Left lobe of liver (tissue), 2 donors: ENCODE measurements at regions not wholly inside any gene's neighbourhood (a gene's known extent, or its start where the extent isn't known, plus 50 kb on each side); places are given as distances from the start of the nearest gene placed in this dataset.
"Not testable (repeated sequence)": the region's sequence is repeated elsewhere in the genome, so short reads cannot be mapped to it uniquely, and the experiment has no call there.

Experiments used
- ATAC-seq: fragments of 200-7000 bp; cut with Tn5 transposase; one replicate; pipeline ENCODE4 v1.9.1; 2020; ENCODE audit warnings: mild to moderate bottlenecking, moderate library complexity
- DNase-seq: peaks from one replicate; pipeline ENCODE4 v3.0.0-alpha.2; 2020; ENCODE audit warnings: low spot score
- donor health status: DM: no; HTN: no; CAD: no; lungs with moderate emphysema.
- donor health status: DM: no; HTN: yes; CAD: no.

DNA sequence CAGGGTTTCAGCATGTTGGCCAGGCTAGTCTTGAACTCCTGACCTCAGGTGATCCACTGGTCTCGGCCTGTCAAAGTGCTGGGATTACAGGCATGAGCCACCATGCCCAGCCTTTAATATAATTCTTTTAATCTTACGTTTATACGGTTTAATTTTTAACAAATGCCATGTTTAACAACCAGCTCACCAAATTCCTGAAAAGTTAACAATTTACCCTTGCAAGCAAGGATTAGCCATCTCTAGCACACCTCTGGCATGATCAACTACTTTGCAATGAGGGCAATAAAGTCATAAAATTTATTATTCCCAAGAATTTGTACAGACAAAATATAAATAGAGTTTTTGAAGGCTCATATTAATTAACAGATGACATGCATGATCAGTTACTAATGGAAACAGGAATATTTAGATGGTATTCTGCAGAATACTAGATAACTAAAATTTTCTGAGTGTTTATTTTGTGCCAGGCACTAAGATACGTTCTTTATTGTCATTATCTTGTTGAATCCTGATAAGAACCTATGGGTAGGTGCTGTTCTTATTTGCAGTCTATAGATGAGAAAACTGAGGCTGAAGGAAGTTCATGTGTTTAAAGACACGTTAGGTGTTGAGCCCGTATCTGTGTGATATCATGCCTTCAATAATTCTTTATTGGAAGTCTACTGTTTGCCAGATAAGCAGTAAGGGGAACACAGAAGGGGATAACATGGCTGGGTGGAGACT is 190.1 kb downstream of the CDCA7 start:
- peak; percentile 86 for ATAC-seq
- peak; percentile 48 for DNase-seq

DNA sequence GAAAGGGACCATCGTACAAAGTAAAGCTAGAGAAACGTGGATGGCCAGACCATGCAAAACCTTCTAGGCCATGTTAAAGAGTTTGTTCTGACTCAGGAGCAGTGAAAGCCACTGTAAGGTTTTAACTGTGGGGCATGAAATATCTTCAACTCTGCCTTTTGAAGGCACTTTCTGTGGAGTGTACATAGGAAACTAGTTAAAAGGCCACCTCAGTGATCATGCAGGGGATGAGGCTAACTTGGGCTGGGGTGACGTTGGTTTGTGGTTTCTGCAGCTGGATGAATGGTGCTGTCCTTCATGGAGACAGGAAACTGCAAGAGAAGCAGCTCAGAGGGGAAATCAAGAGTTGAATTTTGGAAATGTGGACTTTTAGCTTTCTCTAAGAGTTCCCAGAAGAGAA is 190.7 kb downstream of the CDCA7 start:
- DNase-seq (no peak), ATAC-seq (peak; percentile 16)

DNA sequence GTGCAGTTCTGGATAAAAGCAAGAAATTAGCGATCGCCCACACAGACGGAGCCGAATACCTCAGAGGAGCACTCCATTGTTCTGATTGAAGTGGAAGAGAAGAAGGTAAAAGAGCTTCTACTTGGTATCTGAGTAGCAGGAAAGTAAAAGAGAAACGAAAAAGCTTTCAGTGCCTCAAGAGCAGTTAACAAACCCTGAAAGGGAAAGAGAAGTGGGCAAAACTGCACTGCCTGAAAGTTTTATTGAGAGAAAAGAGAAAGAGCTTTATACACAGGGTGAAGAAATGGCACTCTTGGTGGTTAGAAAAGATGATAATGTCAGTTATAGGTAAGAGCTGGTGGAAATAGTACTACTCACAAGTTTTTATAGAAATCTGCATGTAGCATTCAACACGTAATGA is 192.8 kb downstream of the CDCA7 start:
- ATAC-seq (no peak), DNase-seq (no peak)

GRCh38 chr2:173550143-173550542 is 195.5 kb downstream of the CDCA7 start:
- DNase-seq (no peak), ATAC-seq (no peak)

DNA sequence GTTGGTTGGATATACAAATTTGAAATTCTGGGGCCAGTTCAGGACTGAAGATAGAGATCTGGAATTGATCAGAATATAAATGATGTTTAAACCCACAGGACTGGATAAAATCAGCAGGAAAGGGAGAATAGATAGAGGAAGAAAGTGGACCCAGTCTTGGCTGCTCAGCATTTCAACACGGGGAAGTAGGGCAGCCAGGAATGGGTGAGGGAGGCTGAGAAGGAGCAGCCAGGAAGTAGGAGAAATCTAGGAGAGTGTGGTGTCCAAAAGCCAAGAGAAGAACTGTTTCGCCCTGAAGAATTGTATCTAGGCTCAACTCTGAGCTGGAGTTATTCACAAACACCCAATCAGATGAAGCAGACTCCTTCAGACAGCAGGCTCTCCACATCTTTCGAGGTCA is 197.9 kb downstream of the CDCA7 start:
- ATAC-seq = no peak
- DNase-seq = no peak

DNA sequence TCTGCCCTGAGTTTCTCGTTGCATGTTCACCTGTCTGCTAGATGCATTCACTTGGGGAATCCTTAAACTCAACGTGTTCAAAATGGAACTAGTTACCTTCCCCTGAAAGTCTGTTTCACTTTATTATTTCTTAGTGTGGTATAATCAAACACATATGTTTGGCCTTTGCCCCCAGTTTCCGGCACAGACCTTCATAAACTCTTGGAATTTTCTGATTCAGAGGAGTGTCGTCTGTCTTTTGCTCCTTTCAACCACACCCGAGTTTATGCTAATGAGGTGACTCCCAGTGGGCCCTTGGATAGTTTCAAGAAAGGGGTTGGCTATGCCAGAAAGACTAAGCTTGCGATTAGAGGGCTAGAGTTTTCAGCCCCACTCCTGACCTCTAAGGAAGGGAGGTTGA is 198.9 kb downstream of the CDCA7 start:
- ATAC-seq = no peak
- no peak for DNase-seq

DNA sequence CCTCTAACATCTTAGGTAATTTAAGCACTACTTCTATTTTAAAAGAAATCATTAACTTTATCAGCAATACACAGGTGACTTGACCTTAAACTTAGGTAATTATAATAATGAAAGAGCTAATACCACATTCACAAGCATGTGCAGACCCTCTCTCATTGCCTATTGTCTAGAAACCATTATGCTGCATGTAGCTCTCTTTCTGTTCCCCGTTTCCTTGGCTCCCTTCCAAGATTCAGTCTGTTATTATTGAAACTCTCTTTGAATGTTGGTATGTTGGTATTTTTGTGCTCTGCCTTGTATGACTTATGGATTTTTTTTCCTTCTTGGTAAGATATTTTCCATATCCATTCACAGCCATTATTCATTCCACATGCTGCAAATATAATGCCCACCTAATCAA is 201.2 kb downstream of the CDCA7 start:
- ATAC-seq = no peak

DNA sequence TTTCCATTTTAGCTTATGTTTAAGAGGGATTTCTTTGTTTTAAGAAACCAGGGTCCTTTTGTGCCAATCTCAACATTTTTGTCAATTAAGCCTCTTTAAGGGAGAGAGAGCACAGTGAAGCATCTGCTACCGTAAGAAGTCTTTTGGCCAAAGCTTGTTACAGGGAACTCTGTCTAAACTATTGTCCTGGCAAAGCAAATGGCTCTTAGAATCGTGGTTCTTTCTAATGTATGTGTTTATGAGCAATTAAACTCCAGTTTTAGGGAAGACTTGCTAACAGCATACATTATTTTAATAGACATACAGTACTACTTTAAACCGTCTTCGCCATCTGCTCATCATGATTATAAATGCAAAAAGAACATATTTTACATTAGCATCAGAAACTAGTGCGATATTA is 202.1 kb downstream of the CDCA7 start:
- ATAC-seq (no peak), DNase-seq (no peak)

More for the DNA sequence above, 201.2 kb downstream of the CDCA7 start:
- DNase-seq = no peak

- ATAC-seq (no peak), DNase-seq (no peak)
Observed at GRCh38 chr2:173557497-173557896, 202.8 kb downstream of the CDCA7 start.

GRCh38 chr2:173567493-173567892 is 212.8 kb downstream of the CDCA7 start:
- ATAC-seq (no peak), DNase-seq (no peak)

GRCh38 chr2:173568054-173568453 is 213.4 kb downstream of the CDCA7 start:
- DNase-seq (no peak), ATAC-seq (peak; percentile 62)

GRCh38 chr2:173571021-173571821 is 216.5 kb downstream of the CDCA7 start:
- DNase-seq (no peak), ATAC-seq (peak; percentile 74)

DNA sequence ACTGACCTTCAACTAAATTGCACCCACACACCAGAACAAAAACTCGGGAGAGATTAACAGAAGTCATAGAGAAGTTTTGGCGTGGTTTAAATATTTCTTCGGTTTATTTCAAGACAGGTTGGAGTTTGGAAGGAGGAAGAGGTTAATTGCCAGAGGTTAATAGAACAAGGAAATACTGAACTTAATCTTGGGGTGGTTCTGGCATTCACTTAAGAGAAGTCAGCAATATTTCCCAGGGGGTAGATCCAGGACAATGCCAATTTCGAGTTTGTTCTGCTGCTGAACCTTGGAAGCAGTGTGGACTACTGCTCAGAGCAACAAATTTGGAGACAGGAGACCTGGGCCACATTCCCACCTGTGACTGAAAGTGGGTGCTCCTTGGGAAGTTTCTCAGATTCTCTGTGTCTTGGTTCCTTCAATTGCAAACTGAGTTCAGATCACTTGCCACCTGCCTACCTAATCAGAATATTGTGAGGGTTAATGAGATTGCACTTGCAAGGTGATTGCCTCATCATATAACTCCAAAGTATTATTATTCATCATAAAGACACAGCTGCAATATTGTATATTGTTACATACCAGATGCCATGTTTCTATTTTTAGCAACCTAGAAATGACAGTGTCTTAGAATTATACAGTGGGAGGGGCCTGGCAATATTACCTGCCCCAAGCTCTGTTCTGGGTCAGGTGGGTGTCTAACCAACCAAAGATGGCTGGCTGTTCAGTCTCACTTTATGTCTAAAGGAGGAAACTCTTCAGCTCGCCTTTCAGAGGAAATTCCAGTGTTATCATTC is 217.4 kb downstream of the CDCA7 start:
- no peak for ATAC-seq
- DNase-seq = no peak

- ATAC-seq (no peak), DNase-seq (no peak)
Observed at GRCh38 chr2:173572848-173573247, 218.2 kb downstream of the CDCA7 start.

- not testable (repeated sequence) for ATAC-seq, DNase-seq
Observed at GRCh38 chr2:173573782-173574181, 219.1 kb downstream of the CDCA7 start.

DNA sequence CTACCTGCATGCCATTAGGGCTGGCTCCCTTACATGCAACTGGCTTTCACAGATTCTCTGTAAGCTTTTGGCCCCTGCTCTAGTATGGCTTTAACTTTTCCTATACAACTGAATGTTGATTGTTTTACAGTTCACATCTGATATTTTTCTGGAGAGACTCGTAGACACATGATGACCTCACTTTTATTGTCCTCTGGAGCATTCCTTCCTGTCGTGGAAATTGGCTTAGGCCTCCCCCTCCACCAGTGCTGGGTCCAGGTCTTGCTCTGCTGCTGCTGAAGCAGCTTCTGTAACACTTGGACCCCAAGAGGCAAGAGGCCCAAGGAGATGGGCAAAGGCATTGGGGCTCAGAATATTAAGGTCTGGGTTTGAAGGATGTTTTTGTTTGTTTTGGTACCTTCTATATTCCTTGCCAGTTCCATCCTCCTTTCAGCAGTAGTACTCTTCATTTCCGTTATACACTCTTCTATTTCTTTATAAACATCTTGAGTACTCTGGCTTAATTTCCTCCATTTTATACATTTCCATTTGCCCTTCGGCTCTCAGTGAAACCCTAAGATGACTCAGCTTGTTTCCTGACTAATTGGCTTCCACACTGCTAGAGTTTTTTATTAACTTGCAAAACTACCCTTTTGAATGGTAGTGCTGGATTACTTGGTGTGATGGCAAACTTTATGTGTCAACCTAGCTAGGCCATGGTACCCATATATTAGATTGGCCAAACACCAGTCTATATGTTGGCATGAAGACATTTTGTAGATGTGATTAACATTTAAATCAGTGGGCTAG is 219.8 kb downstream of the CDCA7 start:
- DNase-seq (no peak), ATAC-seq (no peak)

DNA sequence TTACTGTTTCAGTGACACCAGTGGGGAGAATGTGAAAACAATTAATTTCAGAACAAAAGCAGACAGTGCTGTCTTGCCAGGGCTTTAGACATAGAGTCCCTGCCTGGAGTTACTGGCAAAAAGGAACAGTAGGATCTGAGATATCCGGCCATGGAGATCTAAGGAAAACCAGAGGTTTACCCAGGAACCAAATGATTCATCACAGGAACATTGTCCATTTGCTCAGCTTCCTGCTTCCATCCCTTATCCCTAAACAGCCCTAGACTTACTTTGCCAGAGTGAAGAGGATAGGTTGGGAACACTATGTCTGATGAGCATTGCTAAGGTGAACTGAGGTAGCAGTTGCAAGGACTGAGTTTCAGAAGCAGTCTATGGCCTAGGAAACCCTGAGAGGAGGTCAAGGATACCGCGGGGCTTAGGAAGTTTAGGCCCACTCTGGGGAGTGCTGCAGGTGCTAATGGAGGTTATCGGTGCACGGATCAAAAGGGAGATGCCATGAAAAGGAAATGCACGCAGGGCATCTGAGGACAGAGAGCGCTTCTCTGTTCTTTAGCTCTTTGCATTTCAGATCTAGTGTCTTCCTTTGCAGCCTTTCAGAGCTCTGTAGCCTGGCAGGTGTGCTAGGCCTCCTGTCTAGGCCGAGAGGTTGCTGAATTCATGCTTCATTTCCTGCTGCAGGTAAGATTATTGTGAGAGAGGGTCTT is 223.9 kb downstream of the CDCA7 start:
- ATAC-seq = no peak
- DNase-seq = no peak

- DNase-seq (no peak), ATAC-seq (no peak)
Observed at GRCh38 chr2:173580351-173580750, 225.7 kb downstream of the CDCA7 start.

DNA sequence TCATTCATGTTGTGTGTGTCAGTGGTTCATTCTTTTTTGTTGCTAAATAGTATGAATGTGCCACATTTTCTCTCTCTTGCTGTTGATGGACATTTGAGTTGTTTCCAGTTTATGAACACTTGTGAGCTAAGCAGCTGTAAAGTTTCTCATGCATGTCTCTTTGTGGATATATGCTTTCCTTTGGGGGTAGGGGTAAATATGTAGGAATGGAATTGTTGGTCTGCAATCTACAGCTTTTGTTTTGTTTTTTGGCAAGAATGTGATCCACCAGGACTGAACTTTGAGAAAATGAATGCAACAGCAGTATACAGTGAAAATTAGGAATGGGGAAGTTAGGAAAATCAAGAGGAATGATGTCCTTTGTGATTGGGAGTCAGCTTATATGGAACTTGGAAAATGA is 226.3 kb downstream of the CDCA7 start:
- no peak for ATAC-seq
- DNase-seq = no peak

DNA sequence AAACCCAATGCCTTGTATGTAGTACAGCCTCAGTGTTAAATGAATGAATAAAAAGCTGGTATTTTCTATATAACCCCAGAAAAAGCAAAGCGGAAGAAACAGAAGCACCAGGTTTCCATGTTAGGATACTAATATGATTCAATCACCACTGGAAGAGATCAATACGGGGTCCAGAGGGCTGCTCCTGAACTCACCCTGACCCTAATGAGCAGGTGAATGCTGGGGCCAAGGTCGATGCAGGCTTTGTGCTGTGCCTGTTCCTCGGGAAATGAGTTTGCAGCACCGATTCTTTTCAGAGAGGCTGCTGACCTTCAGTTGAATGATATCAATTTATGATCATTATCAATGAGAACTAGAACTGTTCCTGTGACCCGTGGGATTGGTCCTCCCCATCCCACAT is 228.5 kb downstream of the CDCA7 start:
- peak; percentile 71 for ATAC-seq
- DNase-seq = no peak
